IMR-90 (cell line): ENCODE measurements at regions not wholly inside any gene's neighbourhood (a gene's known extent, or its start where the extent isn't known, plus 50 kb on each side); places are given as distances from the start of the nearest gene placed in this dataset.

Source experiments
- ATAC-seq: fragments of 200-7000 bp; cut with Tn5 transposase; 2 replicates; pipeline ENCODE4 v1.9.1; 2020; ENCODE audit warnings: low read depth, mild to moderate bottlenecking, moderate library complexity
- BruUV-seq: library from RNA; stranded (reverse); fragments of 400-500 nt; replicated peaks from 2 replicates; lab custom pipeline; 2021; lab: Mats Ljungman, UMichigan
- CTCF ChIA-PET: fragments of 300-600 bp; formaldehyde crosslinking; extraction: SDS; loops from one replicate; lab custom pipeline; 2021; ENCODE audit warnings: antibody characterized with exemption; lab: Yijun Ruan, JAX
- POLR2A ChIA-PET: fragments of 300-600 bp; sonication (Branson Sonifier 250); formaldehyde crosslinking; loops from one replicate; lab custom pipeline; 2022; ENCODE audit warnings: antibody characterized with exemption; ENCODE audit not compliant: unreplicated experiment; lab: Charles Lee
- DNase-seq: peaks from one replicate; pipeline ENCODE4 v3.0.0; 2013
- H2AFZ ChIP-seq: replicated peaks from 2 replicates; pipeline ENCODE3; 2013; ENCODE audit warnings: low read length, mild to moderate bottlenecking; ENCODE audit not compliant: poor library complexity
- H2AK5ac ChIP-seq: 2 replicates; pipeline ENCODE4 v1.6.1; 2013; ENCODE audit warnings: low read depth, low read length, inconsistent platforms
- H2AK9ac ChIP-seq: replicated peaks from 2 replicates; pipeline ENCODE3; 2013; ENCODE audit warnings: mild to moderate bottlenecking, low read depth, low read length, moderate library complexity; ENCODE audit not compliant: poor library complexity
- H2BK120ac ChIP-seq: 2 replicates; pipeline ENCODE4 v1.6.1; 2013; ENCODE audit warnings: low read depth, low read length, inconsistent platforms
- H2BK15ac ChIP-seq: 3 replicates; pipeline ENCODE4 v1.6.1; 2013; ENCODE audit warnings: low read depth, low read length, inconsistent platforms
- H2BK20ac ChIP-seq: 2 replicates; pipeline ENCODE4 v1.6.1; 2013; ENCODE audit warnings: low read depth, mild to moderate bottlenecking, inconsistent platforms, low read length, moderate library complexity
- H2BK5ac ChIP-seq: 2 replicates; pipeline ENCODE4 v1.6.1; 2013; ENCODE audit warnings: mild to moderate bottlenecking, low read depth, low read length, inconsistent platforms; ENCODE audit not compliant: poor library complexity, severe bottlenecking
- H3K14ac ChIP-seq: replicated peaks from 2 replicates; pipeline ENCODE4 v1.6.1; 2013; ENCODE audit warnings: low read depth, low read length, inconsistent platforms
- H3K18ac ChIP-seq: 2 replicates; pipeline ENCODE4 v1.6.1; 2013; ENCODE audit warnings: low read depth, low read length, control low read depth
- H3K23ac ChIP-seq: 2 replicates; pipeline ENCODE4 v1.6.1; 2013; ENCODE audit warnings: low read depth, low read length, inconsistent platforms
- H3K27ac ChIP-seq: 2 replicates; pipeline ENCODE4 v1.5.1; 2013; ENCODE audit warnings: mild to moderate bottlenecking, control low read depth, low read length; ENCODE audit not compliant: insufficient read depth
- H3K27me3 ChIP-seq: 2 replicates; pipeline ENCODE4 v1.6.1; 2013; ENCODE audit warnings: low read length; ENCODE audit not compliant: control insufficient read depth, insufficient read depth
- H3K36me3 ChIP-seq: 2 replicates; pipeline ENCODE4 v1.6.1; 2013; ENCODE audit warnings: low read length, mixed read lengths; ENCODE audit not compliant: control insufficient read depth, insufficient read depth
- H3K4ac ChIP-seq: 2 replicates; pipeline ENCODE4 v1.6.1; 2013; ENCODE audit warnings: low read depth, low read length, inconsistent platforms
- H3K4me1 ChIP-seq: 2 replicates; pipeline ENCODE4 v1.6.1; 2013; ENCODE audit warnings: low read length, mixed read lengths; ENCODE audit not compliant: control insufficient read depth, insufficient read depth
- H3K4me2 ChIP-seq: 2 replicates; pipeline ENCODE4 v1.6.1; 2013; ENCODE audit warnings: low read depth, mild to moderate bottlenecking, control low read depth, low read length, moderate library complexity
- H3K4me3 ChIP-seq: 2 replicates; pipeline ENCODE4 v1.5.1; 2013; ENCODE audit warnings: low read depth, mild to moderate bottlenecking, control low read depth, low read length, moderate library complexity; ENCODE audit not compliant: insufficient read depth
- H3K56ac ChIP-seq: 2 replicates; pipeline ENCODE4 v1.6.1; 2013; ENCODE audit warnings: low read length, inconsistent platforms; ENCODE audit not compliant: insufficient read depth; ENCODE audit errors: extremely low read depth
- H3K79me1 ChIP-seq, 2 experiments: 2 replicates each; pipeline ENCODE4 v1.6.1; 2013; ENCODE audit warnings: low read length in 2 of 2, inconsistent platforms in 1 of 2, low read depth in 1 of 2
- H3K9ac ChIP-seq: 2 replicates; pipeline ENCODE4 v1.6.1; 2013; ENCODE audit warnings: low read depth, low read length, control low read depth
- H3K9me1 ChIP-seq: 2 replicates; pipeline ENCODE4 v1.6.1; 2013; ENCODE audit warnings: low read length, inconsistent platforms; ENCODE audit not compliant: insufficient read depth
- H3K9me3 ChIP-seq: 2 replicates; pipeline ENCODE4 v1.6.1; 2013; ENCODE audit warnings: low read length; ENCODE audit not compliant: control insufficient read depth, insufficient read depth
- H4K20me1 ChIP-seq: 2 replicates; pipeline ENCODE4 v1.6.1; 2013; ENCODE audit warnings: low read length, inconsistent platforms; ENCODE audit not compliant: insufficient read depth
- H4K5ac ChIP-seq: 2 replicates; pipeline ENCODE4 v1.6.1; 2013; ENCODE audit warnings: mild to moderate bottlenecking, low read depth, low read length, control low read depth
- H4K8ac ChIP-seq, 2 experiments: 2 replicates each; pipeline ENCODE4 v1.6.1; 2013; ENCODE audit warnings: low read depth in 2 of 2, low read length in 2 of 2, control low read depth in 1 of 2, inconsistent platforms in 1 of 2
- H4K91ac ChIP-seq: 2 replicates; pipeline ENCODE4 v1.6.1; 2013; ENCODE audit warnings: low read depth, low read length, inconsistent platforms; ENCODE audit not compliant: insufficient read depth
- FOS ChIP-seq: fragments of 150-350 bp; IDR thresholded peaks from 2 replicates; pipeline ENCODE4 v1.6.1; 2016; ENCODE audit warnings: low read depth, low read length
- MXI1 ChIP-seq: IDR thresholded peaks from 2 replicates; pipeline ENCODE4 v1.6.1; 2012; ENCODE audit warnings: low read depth, mild to moderate bottlenecking, low read length, moderate library complexity, borderline replicate concordance
- SMC3 ChIP-seq: fragments of 150-350 bp; IDR thresholded peaks from 2 replicates; pipeline ENCODE4 v1.6.1; 2016; ENCODE audit warnings: low read depth, mild to moderate bottlenecking, antibody characterized with exemption, low read length, moderate library complexity
- WGBS, 2 experiments: methylation state at CpG; one replicate each; pipeline versions ENCODE4 v1.1.5 to v1.1.7; 2013; ENCODE audit warnings: missing lambda C conversion rate in 2 of 2; ENCODE audit not compliant: insufficient read length in 1 of 2; ENCODE audit errors: extremely low coverage in 2 of 2; 5-methylcytosine and 5-hydroxymethylcytosine counted together
- dilution Hi-C: fragments of 300-500 bp; cut with HindIII; formaldehyde crosslinking; loops from one replicate; pipeline ENCODE4 v1.14.3; 2018; ENCODE audit warnings: low sequenced_read_pairs; ENCODE audit not compliant: unreplicated experiment
- in situ Hi-C: fragments of 300-500 bp; cut with MboI; formaldehyde crosslinking; loops from 3 replicates; pipeline ENCODE4 v1.14.3; 2019; ENCODE audit warnings: low sequenced_read_pairs, inconsistent platforms, mixed read lengths
- intact Hi-C: fragments of 100-400 bp; cut with micrococcal nuclease; formaldehyde crosslinking; loops from 2 replicates; pipeline ENCODE4 v1.10.0; 2022
- TF ChIP-seq, protein P1 (sequence below): fragments of 150-350 bp; IDR thresholded peaks from 2 replicates; pipeline ENCODE4 v1.6.1; 2016; ENCODE audit warnings: low read depth, mild to moderate bottlenecking, low read length, moderate library complexity, borderline replicate concordance

GRCh38 chr2:211068108-211068780 is 511.8 kb downstream of the CPS1 start:
- H3K27ac ChIP-seq, result no peak overlapping the region
- H3K4me1 ChIP-seq, result no peaks in the 10 kb centered on the region
- H4K91ac ChIP-seq, result no peak overlapping the region
- WGBS, 2 experiments, result 14% methylated on average over 2 of the region's 6 CpGs; no CpG with 5 or more reads in 1 of the 2 experiments
- 0 out of 2 replicates have a peak, but pooled peaks cover 3% of the 10 kb centered on the region for H3K9me3 ChIP-seq
- no peaks in the 10 kb centered on the region for H3K79me1 ChIP-seq
- H4K8ac ChIP-seq, result no peak overlapping the region
- H2BK15ac ChIP-seq, result no peak overlapping the region
- no peak overlapping the region for H2AK5ac ChIP-seq
- DNase-seq, result no peak
- H3K27me3 ChIP-seq, result no peaks in the 10 kb centered on the region
- H4K20me1 ChIP-seq, result no peaks in the 10 kb centered on the region
- intact Hi-C loops (no loop called here), dilution Hi-C loops (no loop called here), in situ Hi-C loops (no loop called here)
- no peak overlapping the region for H2BK5ac ChIP-seq
- no peak overlapping the region for H2AFZ ChIP-seq
- no peaks in the 10 kb centered on the region for H3K36me3 ChIP-seq
- H2BK120ac ChIP-seq, result no peak overlapping the region
- H3K4me3 ChIP-seq, result no peak overlapping the region
- POLR2A ChIA-PET, result no interaction called here
- no peak overlapping the region for H3K18ac ChIP-seq
- CTCF ChIA-PET, result no interaction called here
- H3K23ac ChIP-seq, result no peak overlapping the region
- no peak for ATAC-seq
- no peak overlapping the region for H2AK9ac ChIP-seq
- no peak overlapping the region for H4K5ac ChIP-seq
- BruUV-seq, result no TSS peak
- H3K14ac ChIP-seq, result no peak overlapping the region
- TF ChIP-seq, protein P1, sequence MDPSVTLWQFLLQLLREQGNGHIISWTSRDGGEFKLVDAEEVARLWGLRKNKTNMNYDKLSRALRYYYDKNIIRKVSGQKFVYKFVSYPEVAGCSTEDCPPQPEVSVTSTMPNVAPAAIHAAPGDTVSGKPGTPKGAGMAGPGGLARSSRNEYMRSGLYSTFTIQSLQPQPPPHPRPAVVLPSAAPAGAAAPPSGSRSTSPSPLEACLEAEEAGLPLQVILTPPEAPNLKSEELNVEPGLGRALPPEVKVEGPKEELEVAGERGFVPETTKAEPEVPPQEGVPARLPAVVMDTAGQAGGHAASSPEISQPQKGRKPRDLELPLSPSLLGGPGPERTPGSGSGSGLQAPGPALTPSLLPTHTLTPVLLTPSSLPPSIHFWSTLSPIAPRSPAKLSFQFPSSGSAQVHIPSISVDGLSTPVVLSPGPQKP, result no peak
- TF ChIP-seq MXI1 (no peak), SMC3 (no peak), FOS (no peak)
- no peak overlapping the region for H3K4ac ChIP-seq
- no peak overlapping the region for H3K4me2 ChIP-seq
- no peak overlapping the region for H2BK20ac ChIP-seq
- no peak overlapping the region for H3K9ac ChIP-seq
- H3K56ac ChIP-seq, result no peak overlapping the region
- no peaks in the 10 kb centered on the region for H3K9me1 ChIP-seq
